HuH-7.5 (cell line): ENCODE measurements at regions not wholly inside any gene's neighbourhood (a gene's known extent, or its start where the extent isn't known, plus 50 kb on each side); places are given as distances from the start of the nearest gene placed in this dataset.
"Not testable (repeated sequence)": the region's sequence is repeated elsewhere in the genome, so short reads cannot be mapped to it uniquely, and the experiment has no call there.

Experiments
- DNase-seq: peaks from one replicate; pipeline ENCODE4 v3.0.0; 2011; ENCODE audit warnings: low spot score

DNA sequence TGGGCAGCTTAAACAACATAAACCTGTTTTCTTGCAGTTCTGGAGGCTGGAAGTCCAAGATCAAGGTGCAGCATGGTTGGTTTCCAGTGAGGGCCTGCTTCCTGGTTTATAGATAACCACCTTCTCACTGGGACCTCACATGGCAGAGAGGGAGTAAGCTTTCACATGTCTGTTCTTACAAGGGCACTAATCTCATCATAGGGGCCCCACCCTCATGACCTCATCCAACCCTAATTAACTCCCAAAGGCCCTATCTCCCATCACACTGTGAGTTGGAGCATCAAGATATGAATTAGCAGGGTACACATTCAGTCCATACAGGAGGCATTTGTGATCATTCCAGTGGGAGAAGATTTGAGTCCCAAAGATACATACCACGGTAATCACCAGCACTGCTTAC is 50.5 kb upstream of the GRIN2A start:
- DNase-seq, result no peak

DNA sequence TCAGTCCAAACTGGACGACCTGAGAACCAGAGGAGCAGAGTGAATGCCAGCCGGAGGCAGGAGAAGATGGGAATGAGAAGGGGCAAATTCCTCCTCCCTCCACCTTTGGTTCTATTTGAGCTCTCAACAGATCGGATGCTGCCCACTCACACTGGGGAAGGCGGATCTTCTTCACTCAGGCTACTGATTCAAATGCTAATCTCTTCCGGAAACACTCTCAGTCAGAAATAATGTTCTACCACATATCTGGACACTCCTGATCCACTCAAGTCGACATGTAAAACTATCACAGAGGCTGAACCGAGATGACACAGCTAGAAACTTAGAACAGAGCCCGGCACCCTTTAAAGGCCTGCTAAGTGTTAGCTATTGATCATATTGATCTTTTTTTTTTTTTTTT is 57.4 kb upstream of the GRIN2A start:
- no peak for DNase-seq

DNA sequence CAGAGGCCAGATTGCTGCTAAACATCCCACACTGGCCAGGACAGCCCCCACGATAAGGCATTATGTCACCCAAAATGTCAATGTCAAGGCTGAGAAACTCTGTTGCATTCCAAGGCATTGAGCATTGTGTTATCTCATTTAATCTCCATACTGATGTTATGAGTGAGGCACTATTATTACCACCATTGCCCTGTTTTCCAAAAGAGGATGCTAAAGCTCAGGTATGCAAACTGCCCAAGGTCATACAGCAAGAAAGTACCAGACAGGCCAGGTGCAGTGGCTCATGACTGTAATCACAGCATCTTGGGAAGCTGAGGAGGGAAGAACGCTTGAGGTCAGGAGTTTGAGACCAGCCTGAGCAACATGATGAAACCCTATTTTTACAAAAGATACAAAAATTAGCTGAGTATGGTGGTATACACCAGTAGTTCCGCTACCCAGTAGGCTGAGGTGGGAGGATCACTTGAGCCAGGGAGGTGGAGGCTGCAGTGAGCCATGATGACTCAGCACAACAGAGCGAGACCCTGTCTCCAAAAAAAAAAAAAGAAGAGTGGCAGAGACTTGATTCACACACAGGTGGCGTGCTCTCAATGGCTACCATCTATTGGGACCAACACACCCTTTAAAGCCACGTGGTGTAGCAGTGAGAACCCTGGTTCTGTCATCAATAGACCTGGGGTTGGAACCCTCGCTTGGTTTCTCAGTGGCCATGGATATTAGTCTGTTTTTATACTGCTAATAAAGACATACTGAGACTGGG is 58.8 kb upstream of the GRIN2A start:
- DNase-seq, result no peak

DNA sequence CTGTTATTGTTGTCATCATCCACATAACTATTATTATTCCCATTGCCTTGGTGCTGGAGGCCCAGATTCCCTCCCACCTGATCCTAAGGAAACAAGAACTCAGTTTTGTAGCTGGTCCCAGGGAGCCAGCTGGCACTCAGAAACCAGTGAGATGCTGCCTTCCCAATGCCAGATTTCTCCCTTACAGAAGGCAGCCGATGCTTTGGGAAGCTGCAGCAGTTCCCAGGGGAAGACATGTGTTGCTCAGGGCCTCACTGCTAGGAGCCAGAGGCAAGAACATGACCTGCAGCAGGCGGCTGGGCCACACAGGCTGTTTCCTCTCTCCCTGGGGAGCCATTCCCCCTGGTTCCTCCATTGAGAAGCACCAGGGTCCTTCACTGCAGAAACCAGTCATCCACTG is 59.9 kb upstream of the GRIN2A start:
- no peak for DNase-seq

DNA sequence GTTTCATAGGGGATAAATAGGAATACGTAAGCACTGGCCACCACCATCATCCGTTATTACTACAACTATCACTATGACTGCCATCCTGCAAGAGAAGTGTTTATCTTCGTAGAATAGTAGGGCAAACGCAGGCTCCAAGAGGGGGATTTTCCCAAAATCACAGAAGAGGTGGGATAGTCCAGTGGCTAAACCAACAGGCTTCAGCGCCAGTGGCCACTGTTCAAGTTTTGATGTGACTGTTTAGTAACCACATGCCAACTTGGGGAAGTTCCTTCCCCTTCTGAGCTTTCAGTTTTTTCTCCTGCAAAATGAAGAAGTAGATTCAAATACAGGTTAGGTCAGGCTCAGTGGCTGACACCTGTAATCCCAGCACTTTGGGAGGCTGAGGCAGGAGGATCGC is 60.7 kb upstream of the GRIN2A start:
- DNase-seq, result no peak

DNA sequence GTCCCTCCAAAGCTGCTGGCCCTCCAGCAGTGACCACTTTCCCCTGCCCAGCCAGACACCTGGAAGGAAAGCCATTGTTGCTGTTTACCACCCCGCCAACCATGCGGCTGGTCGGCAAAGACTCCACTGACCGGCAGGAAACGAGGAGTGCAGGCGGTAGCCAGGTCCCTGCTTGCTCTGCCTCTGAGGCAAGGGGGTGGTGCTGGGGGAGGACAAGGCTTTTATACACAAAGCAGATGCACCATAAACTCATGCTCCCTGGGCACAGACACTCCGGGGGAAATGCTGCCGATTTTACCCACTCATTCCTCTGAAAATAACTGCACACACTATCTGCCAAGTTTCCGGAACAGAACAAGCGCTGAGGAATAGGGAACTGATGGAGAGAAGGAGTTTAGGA is 62.8 kb upstream of the GRIN2A start:
- no peak for DNase-seq

DNA sequence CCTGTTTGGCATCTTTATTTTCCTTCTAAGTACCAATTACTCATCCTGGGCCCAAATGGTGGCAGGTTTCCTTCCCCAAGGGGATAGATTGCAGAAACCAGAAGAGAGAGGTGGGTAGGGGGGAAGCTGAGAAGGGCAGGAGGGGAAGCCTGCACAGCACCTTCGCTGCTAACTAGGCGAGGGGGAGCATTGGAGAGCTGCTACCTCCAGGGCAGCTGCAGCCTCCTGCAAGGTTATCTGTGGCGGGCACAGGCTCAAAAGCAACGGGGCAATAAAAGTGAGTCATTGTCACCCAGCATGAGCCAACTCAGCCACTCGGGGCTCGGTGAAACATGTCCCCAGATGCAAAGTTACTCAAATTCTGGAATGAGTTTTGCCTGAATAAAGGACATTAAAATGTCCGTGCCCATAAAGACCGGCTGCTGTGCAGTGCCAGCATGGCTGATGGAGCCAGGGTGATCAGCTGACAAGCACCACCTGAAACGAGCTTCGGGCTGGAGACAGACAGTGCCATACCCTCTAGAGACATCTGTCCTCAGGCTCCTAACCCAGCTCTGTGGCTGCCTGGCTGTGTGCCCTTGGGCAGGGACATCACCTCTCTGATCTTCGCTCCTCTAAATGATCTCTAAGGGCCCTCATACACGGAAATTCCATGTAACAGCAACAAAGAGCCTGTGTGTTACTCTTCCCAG is 68.1 kb upstream of the GRIN2A start:
- DNase-seq, result no peak

DNA sequence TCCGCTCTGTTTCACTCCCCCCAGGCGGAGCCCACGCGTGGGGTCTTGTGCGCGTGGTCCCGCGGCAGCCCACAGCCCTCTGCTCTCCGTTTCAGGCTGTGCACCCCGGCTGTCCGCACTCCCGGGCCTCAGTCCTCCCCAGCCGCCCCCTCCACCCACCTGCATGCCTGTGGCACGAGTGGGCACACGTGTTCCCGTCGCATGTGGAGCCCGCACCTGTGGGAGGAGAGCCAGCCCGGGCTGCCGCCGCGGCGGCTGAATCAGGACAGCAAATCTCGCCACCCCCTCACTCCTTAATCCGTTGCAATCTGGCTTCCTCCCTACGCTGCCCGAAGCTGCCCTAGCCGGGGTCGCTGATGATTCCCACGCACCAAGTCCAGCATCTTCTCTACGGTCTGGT is 69.9 kb upstream of the GRIN2A start:
- no peak for DNase-seq

DNA sequence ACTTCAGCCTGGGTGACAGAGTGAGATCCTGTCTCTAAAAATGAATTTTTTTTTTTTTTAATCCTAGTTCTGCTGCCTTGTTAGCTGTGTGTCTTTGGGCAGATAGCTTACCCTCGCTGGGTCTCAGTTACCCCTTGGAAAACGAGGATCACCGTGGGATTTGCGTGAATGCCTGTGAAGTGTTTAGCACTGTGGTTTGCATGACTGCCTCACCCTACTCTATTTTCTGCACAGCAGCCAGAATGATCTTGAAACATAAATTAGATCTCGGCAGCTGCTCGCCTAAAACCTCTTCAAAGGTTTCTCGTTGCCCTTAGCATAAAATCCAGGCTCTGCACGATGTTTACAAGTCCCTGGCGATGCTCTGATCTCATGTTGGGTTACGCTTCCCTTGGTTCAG is 71.2 kb upstream of the GRIN2A start:
- DNase-seq, result no peak

DNA sequence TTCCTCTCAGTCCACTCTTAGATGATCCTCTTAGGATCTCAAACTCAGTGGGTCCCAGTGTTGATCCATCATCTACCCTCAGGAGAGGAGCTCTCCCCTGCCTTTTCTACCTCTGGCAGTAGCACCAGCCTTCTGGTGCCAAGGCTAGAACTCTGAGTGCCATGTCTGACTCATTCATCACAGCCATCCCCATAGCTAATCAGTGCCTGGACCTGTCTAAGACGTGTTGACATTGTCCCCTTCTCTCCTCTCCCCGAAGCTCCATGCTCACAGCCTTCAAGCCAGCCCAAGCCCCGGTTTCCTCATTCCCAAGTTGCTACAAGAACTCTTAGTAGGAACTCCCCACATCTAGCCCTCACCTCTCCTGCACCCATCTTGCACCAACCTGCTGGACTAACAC is 73.5 kb upstream of the GRIN2A start:
- DNase-seq, result no peak

DNA sequence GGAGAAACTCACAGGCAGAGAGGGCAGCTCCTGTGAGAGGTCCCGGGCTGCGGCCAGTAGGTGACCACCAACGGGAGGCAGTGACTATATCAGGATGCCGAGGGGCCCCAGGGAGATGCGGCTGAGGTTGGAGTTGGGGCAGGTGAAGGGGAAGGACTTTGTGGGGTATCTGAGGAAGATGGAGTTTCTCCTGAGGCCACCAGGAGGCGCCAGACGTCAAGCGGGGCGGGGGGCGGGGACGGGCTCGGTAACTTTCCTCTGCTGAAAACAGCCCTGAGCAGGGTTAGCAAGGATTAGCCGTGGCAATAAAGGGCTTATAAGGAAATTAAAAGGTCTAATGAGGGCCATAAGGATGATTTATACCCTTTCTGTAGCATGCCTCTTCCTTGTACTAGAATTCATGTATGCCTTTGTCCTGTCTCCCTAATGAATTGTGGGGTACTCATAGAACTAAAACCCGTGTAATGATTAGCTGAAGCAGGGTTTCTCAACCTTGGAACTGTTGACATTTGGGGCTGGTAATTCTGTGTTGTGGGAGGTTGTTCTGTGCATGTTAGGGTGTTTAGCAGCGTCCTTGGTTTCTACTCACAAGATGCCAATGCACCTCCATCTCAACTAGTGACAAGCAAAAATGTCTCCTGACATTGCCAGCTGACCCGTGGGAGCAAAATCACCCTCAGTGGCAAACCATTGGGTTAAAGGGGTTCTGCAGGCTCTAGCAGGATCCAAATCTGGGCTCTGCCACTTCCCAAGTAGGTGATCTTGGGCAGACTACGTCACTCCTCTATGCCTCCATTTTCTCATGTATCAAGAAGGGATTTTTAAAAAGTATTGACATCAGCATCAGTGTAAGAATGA is 74.8 kb upstream of the GRIN2A start:
- DNase-seq, result peak; percentile 65

DNA sequence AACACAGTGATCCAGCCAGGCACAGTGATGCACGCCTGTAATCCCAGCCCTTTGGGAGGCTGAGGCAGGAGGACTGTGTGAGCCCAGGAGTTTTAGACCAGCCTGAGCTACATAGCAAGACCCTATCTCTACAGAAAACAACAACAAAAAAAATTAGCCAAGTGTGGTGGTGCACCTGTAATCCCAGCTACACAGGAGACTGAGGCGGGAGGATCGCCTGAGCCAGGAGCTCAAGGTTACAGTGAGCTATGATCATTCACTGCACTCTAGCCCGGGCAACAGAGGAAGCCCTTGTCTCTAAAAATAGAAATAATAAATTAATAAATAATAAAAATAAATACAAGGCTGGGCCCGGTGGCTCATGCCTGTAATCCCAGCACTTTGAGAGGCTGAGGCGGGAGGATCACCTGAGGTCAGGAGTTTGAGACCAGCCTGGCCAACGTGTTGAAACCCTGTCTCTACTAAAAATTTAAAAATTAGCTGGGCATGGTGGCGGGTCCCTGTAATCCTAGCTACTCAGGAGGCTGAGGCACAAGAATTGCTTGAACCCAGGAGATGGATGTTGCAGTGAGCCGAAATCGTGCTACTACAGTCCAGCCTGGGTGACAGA is 75.5 kb upstream of the GRIN2A start:
- DNase-seq, result not testable (repeated sequence)

DNA sequence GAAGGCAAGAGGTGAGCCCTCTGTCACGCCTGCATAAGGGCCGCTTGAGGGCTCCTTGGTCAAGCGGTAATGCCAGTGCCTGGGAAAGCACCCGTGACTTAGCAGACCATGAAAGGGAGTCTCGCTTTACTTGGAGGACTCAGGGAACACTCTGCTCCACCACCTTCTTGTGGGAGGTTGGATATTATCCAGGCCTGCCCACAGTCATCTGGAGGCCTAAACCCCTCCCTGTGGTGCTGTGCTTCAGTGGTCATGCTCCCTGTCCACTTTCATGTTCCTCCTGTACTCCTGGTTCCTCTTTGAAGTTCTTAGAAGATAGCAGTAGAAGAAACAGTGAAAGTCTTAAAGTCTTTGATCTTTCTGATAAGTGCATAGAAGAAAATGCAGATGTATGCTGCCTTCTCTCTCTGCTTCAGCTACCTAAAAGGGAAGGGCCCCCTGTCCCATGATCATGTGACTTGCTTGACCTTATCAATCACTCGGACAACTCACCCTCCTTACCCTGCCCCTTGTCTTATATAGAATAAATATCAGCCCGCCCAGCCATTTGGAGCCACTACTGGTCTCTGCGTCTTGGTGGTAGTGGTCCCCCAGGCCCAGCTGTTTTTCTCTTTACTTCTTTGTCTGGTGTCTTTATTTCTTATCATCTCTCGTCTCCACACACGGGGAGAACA is 76.8 kb upstream of the GRIN2A start:
- DNase-seq, result not testable (repeated sequence)

DNA sequence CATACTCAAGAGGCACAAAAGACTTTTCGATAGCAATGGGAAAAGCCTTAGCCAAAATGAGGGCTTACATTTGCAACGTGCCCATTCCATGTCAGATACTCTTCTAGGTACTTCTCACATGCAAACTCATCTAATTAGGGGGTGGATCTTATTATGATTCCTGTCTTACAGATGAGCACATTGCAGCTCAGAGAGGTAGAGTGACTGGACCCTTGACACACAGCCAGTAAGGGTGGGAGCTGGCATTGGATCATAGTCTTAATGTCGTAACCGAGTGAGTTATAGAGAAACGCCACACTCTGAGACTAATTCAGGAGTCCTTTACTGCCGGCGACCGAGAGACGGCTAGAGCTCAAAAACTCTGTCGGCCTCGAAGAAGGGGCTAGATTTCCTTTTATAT is 78.8 kb upstream of the GRIN2A start:
- DNase-seq, result no peak

DNA sequence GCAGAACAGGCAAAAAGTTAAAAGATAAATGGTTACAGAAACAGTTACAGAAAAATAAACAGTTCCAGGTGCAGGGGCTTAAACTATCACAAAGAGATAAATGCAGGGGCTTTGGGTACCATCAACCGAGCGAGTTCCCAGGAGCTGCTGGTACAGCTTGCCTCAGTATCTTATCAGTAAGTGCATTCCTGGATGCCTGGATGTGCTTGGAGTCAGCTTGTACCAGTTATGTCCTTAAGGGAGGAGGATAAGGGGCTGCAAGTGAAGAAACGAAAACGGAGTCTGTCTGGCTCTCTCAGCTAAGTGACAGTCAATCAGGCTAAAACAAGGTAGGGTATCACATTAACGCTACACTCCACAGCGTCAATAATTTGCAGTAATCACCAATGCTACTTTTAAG is 79.3 kb upstream of the GRIN2A start:
- DNase-seq, result not testable (repeated sequence)

DNA sequence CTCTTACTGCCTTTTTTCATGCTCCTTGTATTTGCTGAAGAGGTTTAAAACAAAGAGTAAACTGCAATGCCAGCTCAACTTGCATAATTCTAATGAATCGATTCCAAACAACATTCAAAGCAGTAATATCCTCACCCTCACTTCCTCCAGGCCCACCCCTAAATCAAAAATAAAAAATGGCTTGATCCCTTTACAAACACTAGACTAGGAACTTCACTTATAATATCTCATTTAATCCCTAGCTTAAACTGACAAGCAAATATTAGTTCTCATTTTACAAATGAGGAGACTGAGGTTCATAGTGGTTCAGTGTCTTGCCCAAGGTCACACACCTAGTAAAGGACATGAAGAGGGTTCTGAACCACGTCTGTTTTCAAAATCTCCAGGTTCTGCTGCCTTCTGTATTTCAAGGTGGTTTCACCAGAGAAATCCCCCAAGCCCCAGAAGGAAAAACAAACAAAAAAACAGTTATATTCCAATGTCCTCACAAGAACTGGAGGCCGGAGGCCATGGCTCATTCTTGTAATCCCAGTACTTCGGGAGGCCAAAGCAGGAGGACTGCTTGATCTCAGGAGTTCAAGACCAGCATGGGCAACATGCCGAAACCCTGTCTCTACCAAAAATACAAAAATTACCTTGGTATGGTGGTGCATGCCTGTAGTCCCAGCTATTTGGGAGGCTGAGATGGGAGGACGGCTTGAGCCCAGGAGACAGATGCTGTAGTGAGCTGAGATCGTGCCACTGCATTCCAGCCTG is 80.3 kb upstream of the GRIN2A start:
- DNase-seq, result no peak

DNA sequence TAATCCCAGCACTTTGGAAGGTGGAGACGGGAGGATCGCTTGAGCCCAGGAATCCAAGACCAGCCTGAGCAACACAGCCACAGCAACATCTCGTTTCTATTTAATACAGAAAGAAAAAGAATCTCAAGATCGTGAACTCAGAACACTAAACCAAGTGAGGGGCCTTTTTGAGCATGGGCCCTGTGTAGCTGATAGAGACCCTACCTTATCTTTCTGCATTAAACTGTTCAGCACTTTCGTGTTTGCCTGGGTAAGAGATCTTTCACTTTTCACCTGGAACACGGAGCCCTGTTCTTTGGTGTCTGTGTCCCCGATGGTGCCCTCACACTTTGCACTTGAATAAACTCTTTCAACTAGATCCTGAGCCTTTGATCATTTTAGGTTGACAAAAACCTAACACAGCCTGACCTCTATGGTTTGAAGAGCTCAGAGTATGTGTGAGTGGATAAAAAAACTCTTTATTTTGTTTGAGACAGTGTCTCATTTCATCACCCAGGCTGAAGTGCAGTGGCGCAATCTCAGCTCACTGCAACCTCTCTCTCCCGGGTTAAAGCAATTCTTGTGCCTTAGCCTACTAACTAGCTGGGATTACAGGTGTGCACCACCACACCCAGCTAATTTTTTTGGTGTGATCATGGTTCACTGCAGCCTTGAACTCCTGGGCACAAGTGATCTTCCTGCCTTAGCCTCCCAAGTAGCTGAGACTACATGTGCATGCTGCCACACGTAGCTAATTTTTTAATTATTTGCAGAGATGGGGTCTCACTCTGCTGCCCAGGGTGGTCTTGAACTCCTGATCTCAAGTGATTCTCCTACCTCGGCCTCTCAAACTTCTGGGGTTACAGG is 83.8 kb upstream of the GRIN2A start:
- DNase-seq, result no peak

DNA sequence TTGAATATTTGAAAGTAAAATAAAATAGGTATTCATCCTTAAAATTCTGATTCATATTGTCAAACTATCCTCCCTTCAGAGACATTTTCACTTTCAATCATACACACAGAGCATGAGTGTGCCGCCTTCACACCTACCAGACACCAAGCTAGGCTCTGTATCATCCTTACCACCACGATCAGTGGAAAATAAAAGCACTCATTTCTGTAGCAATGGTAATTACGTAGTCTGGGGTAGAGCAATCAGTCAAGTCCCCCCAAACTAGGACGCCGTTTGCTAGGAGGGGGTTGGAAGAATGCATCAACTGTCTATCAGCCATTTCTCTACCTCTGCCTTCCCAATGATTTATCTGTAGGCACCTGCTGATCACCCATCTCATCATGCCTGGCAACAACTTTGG is 84.6 kb upstream of the GRIN2A start:
- DNase-seq, result no peak

DNA sequence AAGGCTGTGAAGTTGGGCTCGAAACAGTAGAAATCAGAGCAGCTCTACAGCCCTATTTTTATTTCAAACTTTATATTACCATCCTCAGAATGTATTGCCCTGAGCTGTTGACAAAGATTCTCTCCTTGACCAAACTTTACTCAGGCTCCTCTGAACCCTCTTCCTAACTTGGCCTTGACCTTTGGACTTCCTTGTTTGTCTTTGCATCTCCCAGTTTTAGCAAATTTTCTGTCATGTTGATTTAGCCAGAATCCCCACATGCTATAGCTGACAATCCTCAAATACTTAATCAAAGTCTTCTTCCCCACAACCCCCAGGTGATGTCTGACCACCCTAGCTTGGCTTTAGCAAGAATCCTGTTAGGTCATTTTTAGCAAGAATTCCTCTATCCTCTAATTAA is 87.4 kb upstream of the GRIN2A start:
- DNase-seq, result no peak

DNA sequence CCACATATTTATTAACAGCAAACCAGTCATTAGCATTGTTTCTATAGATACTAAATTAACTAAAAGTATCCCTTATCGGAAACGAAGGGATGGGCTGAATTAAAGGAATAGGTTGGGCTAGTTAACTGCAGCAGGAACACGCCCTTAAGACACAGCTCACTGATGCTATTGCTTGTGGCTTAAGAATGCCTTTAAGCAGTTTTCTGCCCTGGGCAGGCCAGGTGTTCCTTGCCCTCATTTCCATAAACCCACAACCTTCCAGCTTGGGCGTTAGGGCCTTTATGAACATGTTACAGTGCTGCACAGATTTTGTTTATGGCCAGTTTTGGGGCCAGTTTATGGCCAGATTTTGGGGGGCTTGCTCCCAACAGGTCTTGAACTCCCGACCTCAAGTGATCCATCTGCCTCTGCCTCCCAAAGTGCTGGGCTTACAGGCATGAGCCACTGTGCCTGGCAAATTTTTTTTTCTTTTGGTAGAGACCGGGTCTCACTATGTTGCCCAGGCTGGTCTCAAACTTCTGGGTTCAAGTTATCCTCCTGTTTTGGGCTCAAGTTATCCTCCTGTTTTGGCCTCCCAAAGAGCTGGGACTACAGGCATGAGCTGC is 90.1 kb upstream of the GRIN2A start:
- not testable (repeated sequence) for DNase-seq
